ENCODE measurements at regions not wholly inside any gene's neighbourhood (a gene's known extent, or its start where the extent isn't known, plus 50 kb on each side); places are given as distances from the start of the nearest gene placed in this dataset.

DNA sequence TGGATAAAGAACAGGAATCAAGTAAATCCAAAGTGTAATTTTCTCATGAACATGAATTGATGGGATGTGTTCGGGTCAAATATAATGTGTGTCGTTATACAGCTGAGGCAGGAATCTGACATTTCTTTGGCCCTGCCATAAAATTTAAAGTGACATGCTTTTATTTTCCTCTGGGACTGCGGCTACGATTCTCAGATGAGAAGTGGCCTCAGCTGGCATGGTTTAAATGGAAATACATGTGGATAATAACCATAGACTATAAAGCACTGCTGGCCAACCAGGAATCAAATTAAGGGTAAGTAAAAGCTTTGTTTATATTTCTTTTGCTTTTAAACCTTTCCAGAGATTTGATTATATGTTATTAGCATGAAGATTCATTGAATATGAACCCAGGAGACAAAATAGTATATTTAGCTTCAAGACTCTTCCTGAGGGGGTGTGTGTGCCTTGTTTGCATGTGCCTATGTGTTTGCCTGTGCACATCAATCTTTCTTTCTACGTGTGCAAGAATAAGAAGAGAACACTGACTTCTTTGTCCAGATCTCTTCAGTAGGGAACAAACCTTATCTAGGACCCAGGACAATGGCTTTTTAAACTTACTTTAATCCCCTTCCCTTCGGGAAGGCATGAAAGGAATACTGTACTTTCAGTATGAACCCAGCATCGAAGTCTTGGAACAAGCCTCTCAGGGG, 629.0 kb upstream of the PFKP start:
- TF ChIP-seq, protein P1, sequence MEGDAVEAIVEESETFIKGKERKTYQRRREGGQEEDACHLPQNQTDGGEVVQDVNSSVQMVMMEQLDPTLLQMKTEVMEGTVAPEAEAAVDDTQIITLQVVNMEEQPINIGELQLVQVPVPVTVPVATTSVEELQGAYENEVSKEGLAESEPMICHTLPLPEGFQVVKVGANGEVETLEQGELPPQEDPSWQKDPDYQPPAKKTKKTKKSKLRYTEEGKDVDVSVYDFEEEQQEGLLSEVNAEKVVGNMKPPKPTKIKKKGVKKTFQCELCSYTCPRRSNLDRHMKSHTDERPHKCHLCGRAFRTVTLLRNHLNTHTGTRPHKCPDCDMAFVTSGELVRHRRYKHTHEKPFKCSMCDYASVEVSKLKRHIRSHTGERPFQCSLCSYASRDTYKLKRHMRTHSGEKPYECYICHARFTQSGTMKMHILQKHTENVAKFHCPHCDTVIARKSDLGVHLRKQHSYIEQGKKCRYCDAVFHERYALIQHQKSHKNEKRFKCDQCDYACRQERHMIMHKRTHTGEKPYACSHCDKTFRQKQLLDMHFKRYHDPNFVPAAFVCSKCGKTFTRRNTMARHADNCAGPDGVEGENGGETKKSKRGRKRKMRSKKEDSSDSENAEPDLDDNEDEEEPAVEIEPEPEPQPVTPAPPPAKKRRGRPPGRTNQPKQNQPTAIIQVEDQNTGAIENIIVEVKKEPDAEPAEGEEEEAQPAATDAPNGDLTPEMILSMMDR (IDR thresholded peaks at IDR 0.05 in 8 of 11, conservative IDR thresholded peaks at IDR 0.05 in 3 of 11), result no peak
- no peak for TF ChIP-seq POLR2AphosphoS5 (IDR thresholded peaks at IDR 0.05)

Data from spleen (tissue), 7 donors.